Transverse colon (tissue), 4 donors: ENCODE measurements at regions not wholly inside any gene's neighbourhood (a gene's known extent, or its start where the extent isn't known, plus 50 kb on each side); places are given as distances from the start of the nearest gene placed in this dataset.

Source experiments
- DNase-seq: peaks from one replicate; pipeline ENCODE4 v3.0.0-alpha.2; 2019
- H3K27ac ChIP-seq, 4 donors: fragments of 200-600 bp; sonication (generic); 2 replicates each; pipeline ENCODE4 v1.5.1; 2016 to 2018; ENCODE audit warnings: inconsistent platforms in 4 of 4
- H3K27me3 ChIP-seq: fragments of 200-600 bp; sonication (generic); 2 replicates; pipeline ENCODE4 v1.5.1; 2017; ENCODE audit warnings: inconsistent platforms
- H3K36me3 ChIP-seq, 4 donors: fragments of 200-600 bp; sonication (generic); 2 replicates each; pipeline ENCODE4 v1.5.1; 2017 to 2019; ENCODE audit warnings: inconsistent platforms in 4 of 4
- H3K4me1 ChIP-seq, 4 donors: fragments of 200-600 bp; sonication (generic); 2 replicates each; pipeline ENCODE4 v1.5.1; 2017 to 2020; ENCODE audit warnings: inconsistent platforms in 4 of 4
- H3K4me3 ChIP-seq, 4 donors: fragments of 200-600 bp; sonication (generic); 1 replicate in 1 of 4; 2 replicates in 3 of 4; pipeline versions ENCODE4 v1.5.1 to v1.6.1; 2017 to 2019; ENCODE audit warnings: inconsistent platforms in 4 of 4
- H3K9me3 ChIP-seq, 2 donors: fragments of 200-600 bp; sonication (generic); 2 replicates each; pipeline ENCODE4 v1.5.1; 2017 to 2019; ENCODE audit warnings: inconsistent platforms in 2 of 2
- EP300 ChIP-seq: sonication (generic); formaldehyde crosslinking; IDR thresholded peaks from one replicate; pipeline ENCODE4 v1.6.1; 2017; ENCODE audit warnings: antibody characterized with exemption, low read depth
- POLR2A ChIP-seq: fragments of 450-650 bp; IDR thresholded peaks from one replicate; pipeline ENCODE4 v1.6.1; 2016; ENCODE audit warnings: antibody characterized with exemption, mild to moderate bottlenecking, moderate library complexity
- POLR2AphosphoS5 ChIP-seq, 3 donors: sonication (generic); formaldehyde crosslinking; IDR thresholded peaks; one replicate each; pipeline ENCODE4 v1.6.1; 2016; ENCODE audit warnings: antibody characterized with exemption in 3 of 3
- WGBS, 2 donors: methylation state at CpG; one replicate each; pipeline ENCODE4 v1.1.5; 2018; ENCODE audit warnings: low coverage in 1 of 2; 5-methylcytosine and 5-hydroxymethylcytosine counted together
- in situ Hi-C, 4 donors: fragments of 200-750 bp; cut with MboI; loops; one replicate each; pipeline versions ENCODE4 v1.15.0 to v1.15.1; 2017; ENCODE audit warnings: low sequenced_read_pairs in 3 of 4, low pct_ligation_motif_present in 1 of 4, low pct_unique_long_range_greater_than_20kb in 1 of 4
- intact Hi-C: fragments of 100-400 bp; cut with DNase I; formaldehyde crosslinking; loops from one replicate; pipeline ENCODE4 v1.15.1; 2023; ENCODE audit warnings: low total_unique reads
- TF ChIP-seq, protein P1 (sequence below), 5 experiments: fragments of 200-600 bp in 3 of 5; fragments of 450-650 bp in 2 of 5; sonication (generic) in 3 of 5; IDR thresholded peaks; 1 replicate in 2 of 5; 2 replicates in 3 of 5; pipeline ENCODE4 v1.5.1; 2016 to 2017; ENCODE audit warnings: antibody characterized with exemption in 5 of 5, inconsistent platforms in 3 of 5, mild to moderate bottlenecking in 2 of 5, moderate library complexity in 1 of 5

DNA sequence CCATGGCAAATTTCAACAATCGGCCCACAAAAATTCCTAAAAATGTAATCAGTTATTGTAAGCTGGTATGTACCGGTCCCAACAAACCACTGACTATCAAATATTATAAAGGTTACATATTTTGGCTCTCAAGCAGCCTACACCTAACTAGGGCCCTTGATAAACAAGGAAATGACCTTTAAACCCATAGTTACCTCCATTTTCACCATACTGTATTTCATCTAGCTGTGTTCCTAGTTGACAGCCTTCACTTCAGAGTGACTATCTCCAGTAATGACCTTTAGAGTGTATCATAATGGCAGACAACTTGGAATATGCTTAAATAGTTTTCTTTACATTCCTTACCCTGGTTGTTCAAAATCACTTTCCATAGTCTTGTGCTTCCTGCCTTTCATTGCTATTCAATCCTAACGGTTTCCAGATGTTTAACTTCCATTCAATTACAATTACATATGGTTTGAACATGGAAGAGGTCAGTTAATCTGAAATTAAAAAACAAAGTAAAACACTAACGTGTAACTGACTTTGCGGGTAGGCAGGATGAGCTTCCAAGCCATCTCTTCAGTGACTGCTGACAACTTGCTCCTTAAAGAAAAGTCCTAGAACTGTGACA, 111.9 kb upstream of the TSC22D2 start:
- H3K27ac ChIP-seq: peak overlapping the region in 1 of 4 donors; percentile 37
- in situ Hi-C loops: no loop called here

DNA sequence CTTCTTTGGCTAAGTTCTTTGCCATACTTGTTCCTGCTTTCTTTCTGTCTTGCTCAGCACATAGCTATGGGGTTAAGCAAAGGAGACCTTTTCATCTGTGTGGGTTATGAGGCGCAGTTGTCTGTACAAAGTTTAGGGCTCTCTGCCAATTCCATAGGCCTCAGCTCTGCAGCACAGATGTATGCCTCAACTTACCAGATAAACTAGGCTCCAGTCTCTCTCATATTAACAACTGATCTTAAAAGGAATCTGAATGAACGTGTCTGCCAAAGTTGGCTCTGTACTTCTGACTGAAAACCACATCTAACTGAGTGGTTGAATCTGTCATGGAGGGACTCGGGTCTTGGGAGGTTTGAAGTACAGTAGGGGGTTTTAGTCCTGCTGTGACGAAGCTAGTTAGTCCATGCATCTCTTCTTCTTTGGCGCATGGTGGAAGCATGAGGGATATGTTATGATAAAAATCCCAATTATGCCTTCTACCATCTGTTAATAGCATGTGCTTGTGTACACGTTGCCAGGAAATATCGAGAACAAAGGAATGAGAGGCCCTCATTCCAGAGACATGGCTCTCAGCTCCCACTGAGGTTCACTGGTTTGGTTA, 114.6 kb upstream of the TSC22D2 start:
- intact Hi-C loops: no loop called here
- H3K4me3 ChIP-seq: no peak overlapping the region
- TF ChIP-seq POLR2AphosphoS5 (IDR thresholded peaks at IDR 0.05) (no peak), POLR2A (no peak), EP300 (no peak)
- TF ChIP-seq, protein P1, sequence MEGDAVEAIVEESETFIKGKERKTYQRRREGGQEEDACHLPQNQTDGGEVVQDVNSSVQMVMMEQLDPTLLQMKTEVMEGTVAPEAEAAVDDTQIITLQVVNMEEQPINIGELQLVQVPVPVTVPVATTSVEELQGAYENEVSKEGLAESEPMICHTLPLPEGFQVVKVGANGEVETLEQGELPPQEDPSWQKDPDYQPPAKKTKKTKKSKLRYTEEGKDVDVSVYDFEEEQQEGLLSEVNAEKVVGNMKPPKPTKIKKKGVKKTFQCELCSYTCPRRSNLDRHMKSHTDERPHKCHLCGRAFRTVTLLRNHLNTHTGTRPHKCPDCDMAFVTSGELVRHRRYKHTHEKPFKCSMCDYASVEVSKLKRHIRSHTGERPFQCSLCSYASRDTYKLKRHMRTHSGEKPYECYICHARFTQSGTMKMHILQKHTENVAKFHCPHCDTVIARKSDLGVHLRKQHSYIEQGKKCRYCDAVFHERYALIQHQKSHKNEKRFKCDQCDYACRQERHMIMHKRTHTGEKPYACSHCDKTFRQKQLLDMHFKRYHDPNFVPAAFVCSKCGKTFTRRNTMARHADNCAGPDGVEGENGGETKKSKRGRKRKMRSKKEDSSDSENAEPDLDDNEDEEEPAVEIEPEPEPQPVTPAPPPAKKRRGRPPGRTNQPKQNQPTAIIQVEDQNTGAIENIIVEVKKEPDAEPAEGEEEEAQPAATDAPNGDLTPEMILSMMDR (IDR thresholded peaks at IDR 0.05): no peak
- WGBS, 2 donors: 80 to 84% methylated on average over 5 to 7 of the region's 7 CpGs
- no peak for DNase-seq
- in situ Hi-C loops: loop anchor here in 1 of 4 donors (5.0 kb wide), 1 partner anchor 199 kb away; no protein-coding TSS in a partner anchor
- H3K4me1 ChIP-seq: peaks cover 0 to 13% (median 0%) of the 10 kb centered on the region in 4 donors
- no peak overlapping the region for H3K27ac ChIP-seq
- H3K27me3 ChIP-seq: no peaks in the 10 kb centered on the region
- no peaks in the 10 kb centered on the region for H3K36me3 ChIP-seq
- H3K9me3 ChIP-seq: no peaks in the 10 kb centered on the region

More for the DNA sequence above, 111.9 kb upstream of the TSC22D2 start:
- Histone ChIP-seq H3K36me3 (no peaks in the 10 kb centered on the region), H3K9me3 (no peaks in the 10 kb centered on the region), H3K27me3 (no peaks in the 10 kb centered on the region), H3K4me1 (peaks cover 0 to 13% (median 0%) of the 10 kb centered on the region in 4 donors), H3K4me3 (no peak overlapping the region)
- no peak for TF ChIP-seq EP300
- no peak for TF ChIP-seq POLR2AphosphoS5 (IDR thresholded peaks at IDR 0.05)
- no peak for TF ChIP-seq POLR2A
- TF ChIP-seq, protein P1 (IDR thresholded peaks at IDR 0.05): no peak
- intact Hi-C loops: no loop called here
- DNase-seq: no peak
- WGBS, 2 donors: 57 to 72% methylated on average over 5 of the region's 5 CpGs

DNA sequence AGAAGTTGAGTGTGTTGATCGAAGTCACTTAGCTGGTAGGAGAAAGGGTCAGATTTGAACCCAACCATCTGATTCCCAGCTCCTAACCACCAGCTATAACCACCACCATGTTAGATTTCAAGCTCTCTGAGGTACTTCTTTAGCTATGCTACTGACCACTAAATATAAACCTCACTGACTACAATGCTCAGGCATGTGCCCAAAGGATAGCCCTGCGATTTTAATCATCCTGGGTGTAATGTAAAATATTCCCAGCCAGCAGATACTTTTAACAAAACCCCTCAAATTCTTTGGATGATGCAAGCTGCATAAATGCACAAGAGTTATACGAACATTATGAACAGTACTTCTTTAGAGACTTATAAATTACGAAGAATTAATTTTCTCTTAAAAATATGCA, 115.2 kb upstream of the TSC22D2 start:
- peaks cover 0 to 13% (median 0%) of the 10 kb centered on the region in 4 donors for H3K4me1 ChIP-seq
- WGBS, 2 donors: 89 to 93% methylated on average over 4 of the region's 4 CpGs
- in situ Hi-C loops (loop anchor here in 1 of 4 donors (5.0 kb wide), 1 partner anchor 199 kb away; no protein-coding TSS in a partner anchor), intact Hi-C loops (no loop called here)
- no peak for DNase-seq
- H3K27me3 ChIP-seq: no peaks in the 10 kb centered on the region
- H3K27ac ChIP-seq: no peak overlapping the region
- H3K36me3 ChIP-seq: no peaks in the 10 kb centered on the region
- no peaks in the 10 kb centered on the region for H3K9me3 ChIP-seq
- TF ChIP-seq, protein P1 (IDR thresholded peaks at IDR 0.05): no peak
- no peak for TF ChIP-seq POLR2AphosphoS5 (IDR thresholded peaks at IDR 0.05)
- no peak for TF ChIP-seq EP300
- TF ChIP-seq POLR2A: no peak
- H3K4me3 ChIP-seq: no peak overlapping the region

DNA sequence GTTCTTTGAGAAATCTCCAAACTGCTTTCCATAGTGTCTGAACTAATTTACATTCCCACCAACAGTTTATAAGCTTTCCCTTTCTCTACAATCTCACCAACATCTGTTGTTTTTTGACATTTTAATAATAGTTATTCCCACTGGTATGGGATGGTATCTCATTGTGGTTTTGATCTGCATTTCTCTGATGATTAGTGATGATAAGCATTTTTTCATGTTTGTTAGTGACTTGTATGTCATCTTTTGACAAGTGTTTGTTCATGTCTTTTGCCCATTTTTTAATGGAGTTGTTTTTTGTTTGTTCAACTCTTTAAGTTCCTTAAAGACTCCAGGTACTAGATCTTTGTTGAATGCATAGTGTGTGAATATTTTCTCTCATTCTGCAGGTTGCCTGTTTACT, 116.6 kb upstream of the TSC22D2 start:
- no peak for TF ChIP-seq EP300
- no peaks in the 10 kb centered on the region for H3K9me3 ChIP-seq
- no peak for DNase-seq
- intact Hi-C loops (no loop called here), in situ Hi-C loops (loop anchor here in 1 of 4 donors (5.0 kb wide), 1 partner anchor 201 kb away; no protein-coding TSS in a partner anchor)
- H3K4me3 ChIP-seq: no peak overlapping the region
- no peaks in the 10 kb centered on the region for H3K27me3 ChIP-seq
- H3K4me1 ChIP-seq: peaks cover 0 to 12% (median 0%) of the 10 kb centered on the region in 4 donors
- H3K27ac ChIP-seq: no peak overlapping the region
- no peaks in the 10 kb centered on the region for H3K36me3 ChIP-seq
